ENCODE measurements at regions not wholly inside any gene's neighbourhood (a gene's known extent, or its start where the extent isn't known, plus 50 kb on each side); places are given as distances from the start of the nearest gene placed in this dataset.

DNA sequence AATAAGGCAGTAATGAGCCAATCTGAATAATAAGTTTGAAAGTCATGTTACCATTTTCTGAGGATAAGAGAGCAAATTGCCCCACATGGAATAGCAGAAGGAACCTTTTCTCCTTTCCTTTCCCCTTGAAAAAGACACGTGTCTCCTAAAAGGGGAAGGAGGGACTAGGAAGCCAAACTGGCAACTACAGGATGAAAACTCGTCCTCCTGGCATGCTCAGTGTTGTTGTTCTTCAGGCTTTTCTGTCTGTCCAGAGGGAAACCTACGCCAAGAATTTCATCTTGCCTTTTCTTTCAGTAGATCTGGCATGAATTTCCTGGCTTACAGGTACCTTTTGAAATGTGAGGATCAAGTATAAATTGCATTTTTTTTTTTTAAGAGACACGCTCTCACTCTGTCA, 355.9 kb upstream of the TLE4 start:
- no peaks in the 10 kb centered on the region for H3K36me3 Mint-ChIP-seq (ENCODE audit: low read depth)
- H3K27me3 Mint-ChIP-seq = peaks cover 2% of the 10 kb centered on the region
- ChIA-PET CTCF (no interaction called here), POLR2A (no interaction called here)
- TF ChIP-seq, protein P1, sequence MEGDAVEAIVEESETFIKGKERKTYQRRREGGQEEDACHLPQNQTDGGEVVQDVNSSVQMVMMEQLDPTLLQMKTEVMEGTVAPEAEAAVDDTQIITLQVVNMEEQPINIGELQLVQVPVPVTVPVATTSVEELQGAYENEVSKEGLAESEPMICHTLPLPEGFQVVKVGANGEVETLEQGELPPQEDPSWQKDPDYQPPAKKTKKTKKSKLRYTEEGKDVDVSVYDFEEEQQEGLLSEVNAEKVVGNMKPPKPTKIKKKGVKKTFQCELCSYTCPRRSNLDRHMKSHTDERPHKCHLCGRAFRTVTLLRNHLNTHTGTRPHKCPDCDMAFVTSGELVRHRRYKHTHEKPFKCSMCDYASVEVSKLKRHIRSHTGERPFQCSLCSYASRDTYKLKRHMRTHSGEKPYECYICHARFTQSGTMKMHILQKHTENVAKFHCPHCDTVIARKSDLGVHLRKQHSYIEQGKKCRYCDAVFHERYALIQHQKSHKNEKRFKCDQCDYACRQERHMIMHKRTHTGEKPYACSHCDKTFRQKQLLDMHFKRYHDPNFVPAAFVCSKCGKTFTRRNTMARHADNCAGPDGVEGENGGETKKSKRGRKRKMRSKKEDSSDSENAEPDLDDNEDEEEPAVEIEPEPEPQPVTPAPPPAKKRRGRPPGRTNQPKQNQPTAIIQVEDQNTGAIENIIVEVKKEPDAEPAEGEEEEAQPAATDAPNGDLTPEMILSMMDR (IDR thresholded peaks at IDR 0.05) = no peak
- no peak overlapping the region for H3K27ac Mint-ChIP-seq
- no peak for DNase-seq
- intact Hi-C loops (cut with micrococcal nuclease) = no loop called here
- H3K9me3 Mint-ChIP-seq = no peaks in the 10 kb centered on the region
- no peak overlapping the region for H3K4me3 Mint-ChIP-seq
- no peak for ATAC-seq (ENCODE audit: low read depth)
- H3K4me1 Mint-ChIP-seq = no peaks in the 10 kb centered on the region

DNA sequence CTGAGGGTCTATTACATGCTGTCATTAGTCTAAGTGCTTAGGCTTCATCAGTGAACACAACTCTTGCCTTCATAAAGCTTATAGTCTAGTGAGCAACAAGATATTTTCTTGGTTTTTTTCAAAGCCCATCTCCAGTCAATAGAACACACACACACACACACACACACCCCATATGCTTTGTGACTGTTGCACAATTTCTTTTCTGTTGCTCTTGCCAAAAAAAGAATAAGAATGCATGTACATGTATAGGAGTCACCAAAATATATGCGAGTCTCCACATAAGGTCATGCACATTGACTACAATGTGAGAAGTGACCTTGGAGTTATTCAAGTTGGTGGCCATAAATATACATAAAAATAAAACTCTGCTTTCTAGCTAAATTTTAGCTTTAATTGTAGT, 351.5 kb upstream of the TLE4 start:
- no peak overlapping the region for H3K4me3 Mint-ChIP-seq

DNA sequence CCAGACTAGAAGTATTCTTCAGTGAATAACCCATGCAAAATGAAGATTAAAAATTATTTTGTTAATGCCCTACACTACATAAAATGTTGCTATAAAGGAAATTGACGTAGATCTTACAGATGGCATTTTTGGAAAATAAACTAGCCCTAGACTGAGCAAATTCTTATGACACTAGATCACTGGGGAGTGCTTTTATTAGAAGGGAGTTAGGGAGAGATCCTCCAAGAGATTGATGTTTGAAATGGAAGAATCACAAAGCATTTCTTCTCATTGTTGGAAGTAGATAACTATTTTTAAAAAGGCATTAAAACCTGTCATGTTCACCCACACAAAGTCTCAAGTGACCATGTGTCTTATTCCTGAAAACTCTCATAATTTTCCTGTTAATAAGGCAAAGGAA, 351.1 kb upstream of the TLE4 start:
- intact Hi-C loops (cut with micrococcal nuclease) = no loop called here
- Mint-ChIP-seq H3K36me3 (ENCODE audit: low read depth) (no peaks in the 10 kb centered on the region), H3K4me3 (no peak overlapping the region), H3K27ac (no peak overlapping the region), H3K27me3 (no peaks in the 10 kb centered on the region), H3K9me3 (peaks cover 3% of the 10 kb centered on the region), H3K4me1 (no peaks in the 10 kb centered on the region)
- no peak for DNase-seq
- CTCF ChIA-PET = no interaction called here
- POLR2A ChIA-PET = no interaction called here
- no peak for ATAC-seq (ENCODE audit: low read depth)
- TF ChIP-seq, protein P1 (IDR thresholded peaks at IDR 0.05) = no peak

More for the DNA sequence above, 351.5 kb upstream of the TLE4 start:
- H3K27me3 Mint-ChIP-seq = no peaks in the 10 kb centered on the region
- H3K9me3 Mint-ChIP-seq = peaks cover 3% of the 10 kb centered on the region
- intact Hi-C loops (cut with micrococcal nuclease) = no loop called here
- ATAC-seq (ENCODE audit: low read depth) = no peak
- H3K27ac Mint-ChIP-seq = no peak overlapping the region
- ChIA-PET POLR2A (no interaction called here), CTCF (no interaction called here)
- H3K4me1 Mint-ChIP-seq = no peaks in the 10 kb centered on the region
- TF ChIP-seq, protein P1 (IDR thresholded peaks at IDR 0.05) = no peak
- DNase-seq = no peak
- no peaks in the 10 kb centered on the region for H3K36me3 Mint-ChIP-seq (ENCODE audit: low read depth)

DNA sequence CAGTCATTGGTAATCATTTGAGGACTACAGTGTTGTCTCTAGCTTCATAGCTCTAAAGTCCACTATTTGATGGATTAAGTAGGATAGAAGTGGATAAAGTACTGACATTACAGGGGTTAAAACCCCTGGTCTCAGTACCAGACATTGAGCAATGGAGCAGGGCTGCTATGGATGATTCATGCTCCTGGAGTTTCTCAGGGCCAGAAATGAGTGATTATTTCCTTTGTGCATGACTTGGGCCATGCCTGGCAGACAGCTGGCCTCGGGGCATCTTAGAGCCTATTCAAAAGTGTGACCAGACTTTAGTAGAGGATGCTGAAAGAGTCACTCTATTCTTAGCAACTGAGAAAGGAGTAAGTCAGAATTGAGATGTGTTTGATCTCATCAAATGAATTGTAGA, 350.7 kb upstream of the TLE4 start:
- intact Hi-C loops (cut with micrococcal nuclease) = no loop called here
- H3K4me3 Mint-ChIP-seq = no peak overlapping the region
- ATAC-seq (ENCODE audit: low read depth) (no peak), DNase-seq (no peak)
- no peaks in the 10 kb centered on the region for H3K27me3 Mint-ChIP-seq
- H3K9me3 Mint-ChIP-seq = peaks cover 3% of the 10 kb centered on the region
- H3K4me1 Mint-ChIP-seq = no peaks in the 10 kb centered on the region
- H3K27ac Mint-ChIP-seq = no peak overlapping the region
- H3K36me3 Mint-ChIP-seq (ENCODE audit: low read depth) = no peaks in the 10 kb centered on the region
- ChIA-PET CTCF (no interaction called here), POLR2A (no interaction called here)
- TF ChIP-seq, protein P1 (IDR thresholded peaks at IDR 0.05) = no peak

DNA sequence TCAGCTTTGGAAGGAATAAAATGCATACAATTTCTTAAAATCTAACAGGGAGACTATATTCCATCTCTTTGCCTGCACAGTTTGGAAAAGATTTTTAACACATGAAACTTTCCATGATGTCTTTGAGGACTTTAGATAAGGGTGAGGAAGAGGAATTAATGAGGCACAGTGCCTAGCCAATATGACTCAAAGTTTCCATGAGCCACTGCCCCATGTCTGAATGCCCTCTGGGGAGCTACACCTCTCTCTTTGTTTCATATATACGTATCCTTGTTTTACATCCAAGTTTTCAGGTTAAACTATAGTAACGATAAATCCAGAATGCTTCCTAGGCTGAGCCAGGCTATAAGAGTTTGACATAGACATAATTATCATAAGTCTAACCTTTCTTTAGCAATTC, 349.3 kb upstream of the TLE4 start:
- TF ChIP-seq, protein P1 (IDR thresholded peaks at IDR 0.05) = no peak
- H3K36me3 Mint-ChIP-seq (ENCODE audit: low read depth) = no peaks in the 10 kb centered on the region
- DNase-seq (no peak), ATAC-seq (ENCODE audit: low read depth) (no peak)
- H3K27me3 Mint-ChIP-seq = peaks cover 3% of the 10 kb centered on the region
- peaks cover 3% of the 10 kb centered on the region for H3K9me3 Mint-ChIP-seq
- no peaks in the 10 kb centered on the region for H3K4me1 Mint-ChIP-seq
- H3K4me3 Mint-ChIP-seq = no peak overlapping the region
- POLR2A ChIA-PET = no interaction called here
- intact Hi-C loops (cut with micrococcal nuclease) = no loop called here
- no peak overlapping the region for H3K27ac Mint-ChIP-seq
- CTCF ChIA-PET = no interaction called here
